ENCODE measurements at regions not wholly inside any gene's neighbourhood (a gene's known extent, or its start where the extent isn't known, plus 50 kb on each side); places are given as distances from the start of the nearest gene placed in this dataset.
A peak's percentile ranks its signal among the peaks of the same experiment; 100 is the strongest.

DNA sequence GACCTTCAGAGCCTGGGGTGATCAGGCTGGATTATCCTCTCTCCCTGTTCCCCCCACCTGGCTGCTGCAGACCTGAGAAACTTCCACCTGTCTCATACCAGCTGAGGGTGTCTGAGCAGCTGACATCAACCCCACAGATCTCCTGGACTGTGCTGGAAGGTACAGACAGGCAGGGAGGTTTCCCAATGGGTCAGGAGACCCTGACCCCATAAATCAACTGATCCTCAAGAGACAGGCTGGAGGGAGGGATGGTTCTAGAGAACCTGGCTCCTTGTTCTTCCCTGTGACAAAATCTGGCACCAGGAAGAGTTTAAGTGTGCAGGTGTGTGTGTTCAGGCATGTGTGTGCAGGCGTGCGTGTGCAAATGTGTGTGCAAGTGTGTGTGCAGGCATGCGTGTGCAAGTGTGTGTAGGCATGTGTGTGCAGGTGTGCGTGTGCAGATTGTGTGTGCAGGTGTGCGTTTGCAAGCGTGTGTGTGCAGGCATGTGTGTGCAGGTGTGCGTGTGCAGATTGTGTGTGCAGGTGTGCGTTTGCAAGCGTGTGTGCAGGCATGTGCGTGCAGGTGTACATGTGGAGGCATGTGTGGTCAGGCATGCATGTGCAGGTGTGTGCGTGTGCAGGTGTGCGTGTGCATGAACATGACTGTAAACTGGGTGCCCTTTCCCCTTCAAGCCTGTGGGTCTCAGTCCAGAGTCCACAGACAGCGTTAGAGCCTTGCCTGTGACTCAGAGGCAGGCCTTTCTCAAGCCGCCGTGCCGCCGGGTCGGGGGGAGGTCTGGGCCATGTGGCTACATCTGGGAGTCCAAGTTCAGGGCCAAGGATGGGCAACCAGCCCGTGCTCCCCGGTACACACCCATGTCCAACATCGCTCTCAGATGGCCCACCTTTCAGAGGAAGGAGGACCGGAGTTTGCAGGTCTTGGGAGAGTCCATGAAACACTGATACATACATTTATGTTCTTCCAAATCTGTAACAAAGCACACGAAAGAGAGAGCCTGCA lies 50.1 kb upstream of the ELN start:
- Histone ChIP-seq H3K27ac (peak overlapping the region in 1 of 4 donors; percentile 53), H3K4me3 (no peak overlapping the region), H3K4me1 (peaks cover 0 to 35% (median 0%) of the 10 kb centered on the region in 4 donors), H3K36me3 (no peaks in the 10 kb centered on the region), H3K9me3 (no peaks in the 10 kb centered on the region), H3K27me3 (no peaks in the 10 kb centered on the region)
- no peak for DNase-seq (ENCODE audit: low spot score in 2 of 2)
- 78 to 88% methylated on average over 17 to 23 of the region's 23 CpGs for WGBS, 2 donors
- TF ChIP-seq CTCF (IDR thresholded peaks at IDR 0.05) (no peak), POLR2A (IDR thresholded peaks at IDR 0.05) (no peak), EP300 (IDR thresholded peaks at IDR 0.05) (no peak)

Data from tibial nerve (tissue), 4 donors.